ENCODE measurements at regions not wholly inside any gene's neighbourhood (a gene's known extent, or its start where the extent isn't known, plus 50 kb on each side); places are given as distances from the start of the nearest gene placed in this dataset.

GRCh38 chr3:104523136-104523535, 843.6 kb upstream of the ALCAM start:
- H3K27me3 ChIP-seq (ENCODE audit: insufficient read depth, low read length, poor library complexity) = no peaks in the 10 kb centered on the region
- H3K9ac ChIP-seq (ENCODE audit: low read depth, low read length) = no peak overlapping the region
- H2AFZ ChIP-seq (ENCODE audit: low read depth, low read length) = no peak overlapping the region
- TF ChIP-seq EZH2 (IDR thresholded peaks at IDR 0.05; ENCODE audit: borderline replicate concordance, low read depth, low read length, severe bottlenecking) = no peak
- TF ChIP-seq CTCF (IDR thresholded peaks at IDR 0.05; ENCODE audit: borderline replicate concordance, extremely low read depth, low read length, poor library complexity, severe bottlenecking) = no peak
- H3K4me2 ChIP-seq (ENCODE audit: insufficient read depth, low read length) = no peak overlapping the region
- H3K9me3 ChIP-seq (ENCODE audit: insufficient read depth, low read length, severe bottlenecking) = no peaks in the 10 kb centered on the region
- no peak overlapping the region for H3K4me3 ChIP-seq (ENCODE audit: low read depth in 1 of 2, low read length in 2 of 2)
- no peaks in the 10 kb centered on the region for H4K20me1 ChIP-seq (ENCODE audit: insufficient read depth, low read length)
- no peaks in the 10 kb centered on the region for H3K4me1 ChIP-seq (ENCODE audit: insufficient read depth, low read length)
- no peak overlapping the region for H3K27ac ChIP-seq (ENCODE audit: low read length)
- H3K79me2 ChIP-seq (ENCODE audit: insufficient read depth, low read length) = no peaks in the 10 kb centered on the region
- ATAC-seq (ENCODE audit: insufficient read depth, low read depth) (no peak), DNase-seq (no peak)
- no peaks in the 10 kb centered on the region for H3K36me3 ChIP-seq (ENCODE audit: insufficient read depth, low read length)

- no peak overlapping the region for H3K4me3 ChIP-seq (ENCODE audit: low read depth in 1 of 2, low read length in 2 of 2)
- no peaks in the 10 kb centered on the region for H4K20me1 ChIP-seq (ENCODE audit: insufficient read depth, low read length)
These were observed 839.8 kb upstream of the ALCAM start for GRCh38 chr3:104526901-104527401.

GRCh38 chr3:104530934-104531333, 835.8 kb upstream of the ALCAM start:
- H3K9ac ChIP-seq (ENCODE audit: low read depth, low read length) = no peak overlapping the region
- no peaks in the 10 kb centered on the region for H3K4me1 ChIP-seq (ENCODE audit: insufficient read depth, low read length)
- H3K27me3 ChIP-seq (ENCODE audit: insufficient read depth, low read length, poor library complexity) = no peaks in the 10 kb centered on the region
- no peak overlapping the region for H3K4me3 ChIP-seq (ENCODE audit: low read depth in 1 of 2, low read length in 2 of 2)
- H3K27ac ChIP-seq (ENCODE audit: low read length) = no peak overlapping the region
- TF ChIP-seq EZH2 (IDR thresholded peaks at IDR 0.05; ENCODE audit: borderline replicate concordance, low read depth, low read length, severe bottlenecking) = no peak
- no peak for TF ChIP-seq CTCF (IDR thresholded peaks at IDR 0.05; ENCODE audit: borderline replicate concordance, extremely low read depth, low read length, poor library complexity, severe bottlenecking)
- no peak overlapping the region for H3K4me2 ChIP-seq (ENCODE audit: insufficient read depth, low read length)
- no peaks in the 10 kb centered on the region for H3K36me3 ChIP-seq (ENCODE audit: insufficient read depth, low read length)
- DNase-seq (no peak), ATAC-seq (ENCODE audit: insufficient read depth, low read depth) (no peak)
- no peaks in the 10 kb centered on the region for H3K79me2 ChIP-seq (ENCODE audit: insufficient read depth, low read length)
- no peaks in the 10 kb centered on the region for H4K20me1 ChIP-seq (ENCODE audit: insufficient read depth, low read length)
- no peak overlapping the region for H2AFZ ChIP-seq (ENCODE audit: low read depth, low read length)
- H3K9me3 ChIP-seq (ENCODE audit: insufficient read depth, low read length, severe bottlenecking) = peaks cover 4% of the 10 kb centered on the region

More at GRCh38 chr3:104526901-104527401, 839.8 kb upstream of the ALCAM start:
- DNase-seq = no peak
- TF ChIP-seq EZH2 (IDR thresholded peaks at IDR 0.05; ENCODE audit: borderline replicate concordance, low read depth, low read length, severe bottlenecking) (no peak), CTCF (IDR thresholded peaks at IDR 0.05; ENCODE audit: borderline replicate concordance, extremely low read depth, low read length, poor library complexity, severe bottlenecking) (no peak)
- H3K27me3 ChIP-seq (ENCODE audit: insufficient read depth, low read length, poor library complexity) = no peaks in the 10 kb centered on the region
- no peak overlapping the region for H3K4me2 ChIP-seq (ENCODE audit: insufficient read depth, low read length)
- H3K27ac ChIP-seq (ENCODE audit: low read length) = no peak overlapping the region
- H2AFZ ChIP-seq (ENCODE audit: low read depth, low read length) = no peak overlapping the region
- no peaks in the 10 kb centered on the region for H3K4me1 ChIP-seq (ENCODE audit: insufficient read depth, low read length)
- no peaks in the 10 kb centered on the region for H3K36me3 ChIP-seq (ENCODE audit: insufficient read depth, low read length)
- H3K9me3 ChIP-seq (ENCODE audit: insufficient read depth, low read length, severe bottlenecking) = peaks cover 4% of the 10 kb centered on the region
- no peak overlapping the region for H3K9ac ChIP-seq (ENCODE audit: low read depth, low read length)
- no peak for ATAC-seq (ENCODE audit: insufficient read depth, low read depth)
- no peaks in the 10 kb centered on the region for H3K79me2 ChIP-seq (ENCODE audit: insufficient read depth, low read length)

GRCh38 chr3:104536715-104537114, 830.0 kb upstream of the ALCAM start:
- H3K36me3 ChIP-seq (ENCODE audit: insufficient read depth, low read length) = no peaks in the 10 kb centered on the region
- H3K9me3 ChIP-seq (ENCODE audit: insufficient read depth, low read length, severe bottlenecking) = no peaks in the 10 kb centered on the region
- H3K27ac ChIP-seq (ENCODE audit: low read length) = no peak overlapping the region
- H4K20me1 ChIP-seq (ENCODE audit: insufficient read depth, low read length) = no peaks in the 10 kb centered on the region
- no peaks in the 10 kb centered on the region for H3K79me2 ChIP-seq (ENCODE audit: insufficient read depth, low read length)
- H3K4me3 ChIP-seq (ENCODE audit: low read depth in 1 of 2, low read length in 2 of 2) = no peak overlapping the region
- H2AFZ ChIP-seq (ENCODE audit: low read depth, low read length) = no peak overlapping the region
- no peak overlapping the region for H3K9ac ChIP-seq (ENCODE audit: low read depth, low read length)
- H3K4me2 ChIP-seq (ENCODE audit: insufficient read depth, low read length) = no peak overlapping the region
- ATAC-seq (ENCODE audit: insufficient read depth, low read depth) (no peak), DNase-seq (no peak)
- no peaks in the 10 kb centered on the region for H3K4me1 ChIP-seq (ENCODE audit: insufficient read depth, low read length)
- no peak for TF ChIP-seq EZH2 (IDR thresholded peaks at IDR 0.05; ENCODE audit: borderline replicate concordance, low read depth, low read length, severe bottlenecking)
- no peak for TF ChIP-seq CTCF (IDR thresholded peaks at IDR 0.05; ENCODE audit: borderline replicate concordance, extremely low read depth, low read length, poor library complexity, severe bottlenecking)
- no peaks in the 10 kb centered on the region for H3K27me3 ChIP-seq (ENCODE audit: insufficient read depth, low read length, poor library complexity)
